Islet precursor cell (in vitro differentiated cells): ENCODE measurements at regions not wholly inside any gene's neighbourhood (a gene's known extent, or its start where the extent isn't known, plus 50 kb on each side); places are given as distances from the start of the nearest gene placed in this dataset.
"Not testable (repeated sequence)": the region's sequence is repeated elsewhere in the genome, so short reads cannot be mapped to it uniquely, and the experiment has no call there.

ENCODE experiments used
- DNase-seq: peaks from one replicate; pipeline ENCODE4 v3.0.0-alpha.2; 2018

GRCh38 chr1:232184561-232185530 is 445.1 kb downstream of the SIPA1L2 start:
- DNase-seq, result no peak

GRCh38 chr1:232183802-232184201 is 446.1 kb downstream of the SIPA1L2 start:
- DNase-seq, result no peak

DNA sequence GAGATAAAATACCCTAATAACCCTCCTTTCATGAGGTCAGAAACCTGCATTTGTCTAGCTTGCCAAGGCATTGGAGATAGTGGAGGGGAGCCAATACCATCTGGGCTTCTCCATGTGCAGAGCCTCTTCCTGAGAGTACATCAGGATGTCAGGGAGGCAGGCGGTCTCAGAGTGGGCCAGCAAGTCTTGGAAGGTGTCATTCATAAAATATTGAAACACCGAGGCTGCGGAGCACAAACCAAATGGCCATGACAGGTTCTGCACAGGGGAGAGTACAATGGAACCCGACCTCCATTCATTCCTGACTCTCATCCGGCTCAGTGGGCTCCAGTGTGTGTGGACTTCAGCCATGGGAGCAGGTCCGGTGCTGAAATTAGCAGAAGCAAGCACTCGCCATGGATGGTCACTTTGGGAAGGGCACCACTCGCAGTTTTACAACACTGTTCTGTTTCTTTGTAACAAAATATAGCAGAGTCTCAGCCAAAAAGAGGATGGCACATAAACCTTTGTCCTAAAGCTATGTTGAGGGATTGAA is 446.6 kb downstream of the SIPA1L2 start:
- no peak for DNase-seq

DNA sequence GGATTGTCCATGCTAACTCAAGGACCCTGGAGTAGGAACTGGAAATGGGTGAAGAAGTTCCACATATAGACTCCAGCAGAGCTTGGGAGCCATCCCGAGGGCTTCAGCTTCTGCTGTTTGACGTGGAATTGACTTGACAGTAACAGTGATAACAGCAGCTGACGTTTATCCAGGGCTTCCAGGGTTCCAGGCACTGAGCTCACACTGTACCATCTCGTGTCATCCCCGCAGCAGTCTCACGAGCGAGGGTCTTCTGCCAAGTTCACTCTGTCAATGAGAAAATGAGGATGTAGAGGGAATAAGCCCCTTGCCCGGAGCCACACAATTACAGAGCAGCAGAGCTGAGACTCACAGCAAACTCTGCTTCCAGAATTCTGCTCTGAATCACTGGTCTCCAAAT is 447.7 kb downstream of the SIPA1L2 start:
- no peak for DNase-seq

DNA sequence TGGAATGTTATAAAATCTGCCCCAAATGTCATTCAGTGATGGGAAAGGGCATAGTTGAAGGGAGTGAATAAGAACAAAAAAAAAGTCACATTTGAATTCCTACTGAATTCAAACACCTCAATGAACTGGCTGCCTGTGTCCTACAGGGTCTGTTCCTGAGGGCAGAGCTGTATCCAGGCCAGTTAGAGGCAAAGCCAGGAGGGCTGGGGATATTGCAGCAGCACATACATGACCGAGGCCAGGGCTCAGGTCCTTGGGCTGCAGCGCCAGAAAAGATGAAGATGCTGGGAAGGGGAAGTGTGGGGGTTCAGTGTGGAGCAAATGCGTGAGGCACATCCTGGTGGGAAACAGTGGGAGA is 449.2 kb downstream of the SIPA1L2 start:
- DNase-seq, result no peak

- DNase-seq, result no peak
Measured at GRCh38 chr1:232179896-232180778, 449.8 kb downstream of the SIPA1L2 start.

- DNase-seq, result no peak
Measured at GRCh38 chr1:232178191-232178590, 451.7 kb downstream of the SIPA1L2 start.

DNA sequence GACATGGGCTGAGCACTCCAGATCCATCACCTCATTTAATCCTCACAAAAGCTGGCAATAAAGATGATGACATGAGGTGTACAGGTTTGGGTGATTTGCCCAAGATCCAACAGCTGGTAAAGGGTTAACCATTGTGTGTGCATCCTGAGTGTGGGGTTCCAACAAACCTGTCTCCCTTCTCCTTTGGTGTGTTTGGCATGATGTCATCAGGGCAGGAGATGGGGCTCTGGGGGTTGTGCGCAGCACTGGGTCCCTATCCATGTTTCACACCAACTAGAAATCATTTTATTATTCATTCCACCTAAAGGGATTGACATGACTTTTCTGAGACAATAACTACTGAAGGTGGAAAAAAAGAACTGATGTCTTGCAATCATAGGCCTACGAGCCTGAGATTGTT is 452.5 kb downstream of the SIPA1L2 start:
- no peak for DNase-seq

GRCh38 chr1:232176222-232176621 is 453.7 kb downstream of the SIPA1L2 start:
- no peak for DNase-seq

- no peak for DNase-seq
Measured at GRCh38 chr1:232174306-232174705, 455.6 kb downstream of the SIPA1L2 start.

- DNase-seq, result no peak
Measured at GRCh38 chr1:232172563-232172962, 457.4 kb downstream of the SIPA1L2 start.

DNA sequence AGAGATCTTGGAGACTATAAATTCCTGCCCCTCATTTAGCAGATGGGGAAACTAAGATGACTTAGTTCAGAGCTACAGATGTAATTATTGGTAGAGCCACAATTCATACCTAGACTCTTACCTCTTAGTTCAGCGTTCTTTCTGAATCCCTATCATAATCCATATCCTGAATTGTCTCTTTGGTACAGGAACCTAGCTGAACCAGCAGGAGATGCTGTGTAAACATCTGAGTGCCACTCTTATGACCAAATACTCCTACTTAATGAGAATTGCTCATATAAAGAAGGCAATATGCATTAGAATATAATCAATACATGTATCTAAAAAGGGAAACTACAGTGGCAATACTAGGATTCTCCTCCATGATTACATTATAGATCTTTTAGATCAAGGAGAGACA is 459.0 kb downstream of the SIPA1L2 start:
- no peak for DNase-seq

DNA sequence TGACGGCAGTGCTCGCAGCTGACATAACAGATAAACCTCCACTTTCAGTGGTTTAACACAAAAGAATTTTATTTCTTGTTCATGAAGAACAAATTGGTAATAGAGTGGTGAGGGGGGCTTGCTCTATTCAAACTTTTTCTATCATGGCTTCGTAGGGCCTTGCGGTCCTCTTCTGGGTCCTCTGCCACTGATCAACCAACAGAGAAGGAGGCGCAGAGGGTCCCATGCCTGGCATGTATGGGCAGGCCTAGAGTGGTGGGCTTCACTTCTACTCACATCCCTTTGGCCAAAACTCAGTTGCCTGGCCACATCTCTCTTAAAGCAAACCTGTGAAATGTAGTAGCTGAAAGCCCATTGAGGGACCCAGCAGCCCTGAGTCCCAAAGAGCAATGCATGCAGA is 460.5 kb downstream of the SIPA1L2 start:
- DNase-seq, result no peak

DNA sequence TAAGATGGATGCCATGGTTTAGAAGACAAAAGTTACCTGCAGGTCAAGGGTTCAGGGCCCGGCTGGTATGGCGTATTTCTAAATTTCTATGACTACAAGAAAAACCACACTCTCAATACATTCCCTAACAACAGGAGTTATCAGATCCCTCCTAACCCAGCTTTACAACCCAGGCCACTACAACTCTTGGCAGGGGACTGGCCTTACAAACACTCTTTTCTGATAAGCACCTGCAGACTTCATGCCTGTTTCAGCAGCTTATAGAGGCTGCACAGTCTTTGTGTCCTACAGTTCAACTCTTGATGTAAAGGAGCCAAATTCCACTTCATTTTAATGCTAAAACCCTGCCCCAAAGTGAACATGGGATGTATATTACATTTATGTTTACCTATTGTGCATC is 461.4 kb downstream of the SIPA1L2 start:
- no peak for DNase-seq

- no peak for DNase-seq
Measured at GRCh38 chr1:232166942-232167341, 463.0 kb downstream of the SIPA1L2 start.

DNA sequence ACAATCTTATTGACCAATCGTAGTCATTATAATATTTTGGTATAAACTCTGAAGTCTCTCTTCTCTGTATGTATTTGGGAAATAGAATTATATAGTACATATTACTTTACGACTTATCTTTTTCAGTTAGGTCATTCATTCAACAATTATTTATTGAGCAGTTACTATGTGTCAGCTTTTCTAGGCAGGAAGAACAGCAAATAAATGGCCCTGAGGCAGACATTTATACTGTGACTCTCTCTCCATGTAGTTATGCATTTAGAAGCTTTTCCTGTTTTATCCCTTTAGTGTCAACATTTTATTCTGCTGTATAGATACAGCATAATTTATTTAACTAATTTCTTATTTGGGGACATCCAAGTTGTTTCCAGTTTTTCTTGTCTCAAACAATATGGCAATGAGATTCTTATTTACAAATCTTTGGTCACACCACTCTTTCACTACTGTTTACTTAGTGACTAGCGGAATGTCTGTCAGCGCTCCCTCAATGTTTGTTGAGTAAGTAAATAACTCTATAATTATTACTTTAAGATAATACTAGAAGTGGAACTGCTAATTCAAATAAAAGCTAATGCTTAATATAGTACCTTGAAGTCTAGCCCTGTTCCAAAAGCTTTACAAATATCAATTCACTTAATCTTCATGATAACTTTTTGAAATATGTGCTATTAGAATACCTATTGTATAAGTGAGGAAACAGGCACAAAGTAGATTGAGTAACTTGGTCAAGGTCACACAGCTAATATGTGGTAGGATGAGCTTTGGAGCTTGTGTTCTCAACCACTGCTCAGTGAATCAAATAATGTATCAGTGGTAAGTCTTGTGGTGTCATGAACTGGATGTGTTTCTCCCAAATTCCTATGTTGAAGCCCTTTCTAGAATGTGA is 465.6 kb downstream of the SIPA1L2 start:
- DNase-seq, result no peak

GRCh38 chr1:232163533-232163932 is 466.4 kb downstream of the SIPA1L2 start:
- DNase-seq, result no peak

- DNase-seq, result no peak
Measured at GRCh38 chr1:232162001-232162400, 467.9 kb downstream of the SIPA1L2 start.

- DNase-seq, result not testable (repeated sequence)
Measured at GRCh38 chr1:232158558-232158957, 471.4 kb downstream of the SIPA1L2 start.

DNA sequence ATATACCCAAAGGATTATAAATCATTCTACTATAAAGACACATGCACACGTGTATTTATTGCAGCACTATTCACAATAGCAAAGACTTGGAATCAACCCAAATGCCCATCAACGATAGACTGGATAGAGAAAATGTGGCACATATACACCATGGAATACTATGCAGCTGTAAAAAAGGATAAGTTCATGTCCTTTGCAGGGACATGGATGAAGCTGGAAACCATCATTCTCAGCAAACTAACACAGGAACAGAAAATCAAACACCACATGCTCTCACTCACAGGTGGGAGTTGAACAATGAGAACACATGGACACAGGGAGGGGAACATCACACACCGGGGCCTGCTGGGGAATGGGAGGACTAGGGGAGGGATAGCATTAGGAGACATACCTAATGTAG is 473.9 kb downstream of the SIPA1L2 start:
- DNase-seq, result not testable (repeated sequence)

- no peak for DNase-seq
Measured at GRCh38 chr1:232153652-232154051, 476.3 kb downstream of the SIPA1L2 start.

- DNase-seq, result no peak
Measured at GRCh38 chr1:232150770-232151548, 479.0 kb downstream of the SIPA1L2 start.
